ENCODE measurements at regions not wholly inside any gene's neighbourhood (a gene's known extent, or its start where the extent isn't known, plus 50 kb on each side); places are given as distances from the start of the nearest gene placed in this dataset.
"Not testable (repeated sequence)": the region's sequence is repeated elsewhere in the genome, so short reads cannot be mapped to it uniquely, and the experiment has no call there.

DNA sequence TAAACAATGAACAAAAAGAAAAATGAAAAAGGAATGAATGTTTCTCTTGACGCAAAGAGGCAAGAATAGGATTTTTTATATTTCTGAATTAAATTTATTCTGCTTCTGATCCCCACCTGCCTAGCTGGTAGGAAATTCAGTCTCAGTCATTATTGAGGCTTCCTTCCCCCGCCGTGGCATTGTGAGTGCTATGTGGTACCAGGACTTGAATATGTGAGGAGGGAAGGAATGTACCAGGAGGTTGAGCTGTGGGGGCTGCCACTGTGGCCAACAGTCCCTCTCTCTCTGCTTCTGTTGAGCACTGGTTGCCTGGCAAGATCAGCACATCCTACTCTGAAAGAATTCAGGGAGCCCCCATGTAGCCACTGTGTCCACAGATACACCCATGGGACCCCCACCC, 368.1 kb upstream of the JARID2 start:
- no peak for DNase-seq

DNA sequence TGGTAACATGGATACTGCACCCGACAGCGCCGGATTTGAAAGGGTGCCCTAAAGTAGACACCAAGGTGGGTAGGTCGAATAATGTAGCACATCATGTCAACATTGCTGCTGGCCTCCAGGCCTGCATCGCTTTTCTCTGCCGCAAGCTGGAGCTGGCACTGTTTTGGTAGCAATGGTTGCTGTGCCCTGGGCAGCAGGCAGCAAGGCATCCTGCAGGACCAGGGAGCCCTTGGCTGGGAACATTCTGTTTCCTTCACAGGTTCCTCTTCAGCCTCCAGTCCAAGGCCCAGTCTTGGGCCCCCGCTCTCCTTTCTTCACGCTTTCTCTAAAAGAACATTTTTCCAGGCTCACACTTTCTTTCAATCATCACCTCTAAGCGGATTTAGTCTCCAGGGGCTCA, 365.8 kb upstream of the JARID2 start:
- no peak for DNase-seq

- no peak for DNase-seq
These were observed 365.2 kb upstream of the JARID2 start for GRCh38 chr6:14880677-14881076.

DNA sequence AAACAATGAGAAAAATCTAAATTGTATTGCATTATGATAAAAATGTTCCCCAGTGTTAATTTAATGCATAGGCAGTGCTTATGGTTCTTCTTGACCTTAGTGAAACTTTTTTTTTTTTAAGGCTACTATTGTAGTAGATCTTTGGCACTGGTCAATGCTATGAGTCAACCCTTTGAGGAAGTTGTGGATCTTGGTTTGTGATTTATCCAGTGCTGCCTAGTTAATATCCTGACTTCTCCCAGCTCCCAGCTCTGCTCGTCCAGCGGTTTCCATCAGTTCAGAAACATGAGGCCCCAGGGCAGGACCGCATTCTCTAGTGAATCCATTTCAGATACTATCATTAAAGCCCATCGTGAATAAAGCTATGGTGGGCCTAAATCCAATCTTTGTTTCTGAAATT, 364.5 kb upstream of the JARID2 start:
- no peak for DNase-seq

DNA sequence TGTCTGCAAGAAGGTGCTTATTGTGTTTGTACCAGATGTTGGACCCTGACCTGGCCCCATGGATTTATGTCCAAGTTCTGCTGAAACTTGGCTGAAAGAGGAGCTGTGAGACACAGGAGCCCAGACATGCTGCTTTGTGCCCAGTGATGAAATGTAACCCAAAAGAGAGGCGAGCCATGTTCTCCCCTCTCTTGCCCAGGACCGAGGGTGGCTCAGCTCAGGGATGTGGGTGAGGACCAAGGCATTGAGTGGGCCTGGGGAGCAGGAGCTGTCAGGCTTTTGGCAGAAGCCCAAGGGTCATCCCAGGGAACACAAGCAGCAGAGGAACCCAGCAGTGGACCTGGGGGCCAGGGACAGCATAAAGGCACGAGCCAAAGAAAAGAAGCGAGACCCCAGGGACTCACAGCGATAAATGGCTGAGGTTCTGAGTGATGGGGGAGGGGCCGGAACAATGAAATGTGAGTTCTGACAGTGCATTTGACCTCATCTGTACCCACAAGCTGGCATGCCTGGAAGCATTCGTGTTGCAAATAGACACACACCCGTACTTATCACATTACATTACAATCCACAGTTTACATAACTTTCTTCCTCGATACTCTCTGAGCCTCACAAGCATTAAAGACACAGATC, 363.4 kb upstream of the JARID2 start:
- DNase-seq, result no peak

DNA sequence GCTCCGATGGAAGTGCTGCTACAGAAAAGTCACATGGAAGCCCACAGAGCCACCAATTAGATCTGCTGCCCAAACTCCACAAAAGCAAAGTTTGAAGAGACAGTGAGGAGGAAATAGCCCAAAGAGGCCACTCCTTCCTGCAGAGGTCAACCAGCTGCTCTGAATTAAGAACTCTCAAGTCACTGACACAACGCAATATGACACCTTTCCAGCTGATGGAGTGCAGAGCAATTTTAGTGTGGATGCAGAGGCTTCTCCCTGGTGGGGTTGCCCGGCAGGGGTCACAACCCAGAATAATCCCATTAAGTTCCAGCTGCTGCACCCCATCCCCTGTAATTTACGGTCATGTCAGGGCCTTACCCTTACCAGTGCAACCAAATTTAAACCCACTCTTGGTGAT, 361.9 kb upstream of the JARID2 start:
- peak; percentile 29 to 43 for DNase-seq

DNA sequence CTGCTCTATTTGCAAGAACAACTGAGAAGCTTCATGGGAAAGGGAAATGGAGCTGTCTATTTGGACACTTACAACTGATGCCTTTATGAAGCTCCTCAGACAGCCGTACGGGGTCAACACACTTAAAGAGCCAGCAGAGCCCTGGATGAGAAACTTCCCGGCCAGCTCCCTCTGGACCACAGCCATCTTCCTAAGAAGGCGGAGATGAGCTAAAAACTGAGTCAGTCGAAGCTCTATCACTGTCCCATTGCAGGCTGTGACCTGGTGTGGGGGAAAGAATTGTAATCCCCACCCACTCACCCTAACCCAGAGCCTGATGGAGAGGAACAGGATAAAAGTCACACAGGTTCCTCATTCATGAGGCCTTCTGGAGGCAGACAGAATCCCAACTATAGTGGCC, 360.4 kb upstream of the JARID2 start:
- no peak for DNase-seq

- no peak for DNase-seq
These were observed 358.7 kb upstream of the JARID2 start for GRCh38 chr6:14887181-14887580.

GRCh38 chr6:14887986-14888574, 357.8 kb upstream of the JARID2 start:
- no peak for DNase-seq

- no peak for DNase-seq
These were observed 357.3 kb upstream of the JARID2 start for GRCh38 chr6:14888575-14889000.

- no peak for DNase-seq
These were observed 356.7 kb upstream of the JARID2 start for GRCh38 chr6:14889188-14889587.

DNA sequence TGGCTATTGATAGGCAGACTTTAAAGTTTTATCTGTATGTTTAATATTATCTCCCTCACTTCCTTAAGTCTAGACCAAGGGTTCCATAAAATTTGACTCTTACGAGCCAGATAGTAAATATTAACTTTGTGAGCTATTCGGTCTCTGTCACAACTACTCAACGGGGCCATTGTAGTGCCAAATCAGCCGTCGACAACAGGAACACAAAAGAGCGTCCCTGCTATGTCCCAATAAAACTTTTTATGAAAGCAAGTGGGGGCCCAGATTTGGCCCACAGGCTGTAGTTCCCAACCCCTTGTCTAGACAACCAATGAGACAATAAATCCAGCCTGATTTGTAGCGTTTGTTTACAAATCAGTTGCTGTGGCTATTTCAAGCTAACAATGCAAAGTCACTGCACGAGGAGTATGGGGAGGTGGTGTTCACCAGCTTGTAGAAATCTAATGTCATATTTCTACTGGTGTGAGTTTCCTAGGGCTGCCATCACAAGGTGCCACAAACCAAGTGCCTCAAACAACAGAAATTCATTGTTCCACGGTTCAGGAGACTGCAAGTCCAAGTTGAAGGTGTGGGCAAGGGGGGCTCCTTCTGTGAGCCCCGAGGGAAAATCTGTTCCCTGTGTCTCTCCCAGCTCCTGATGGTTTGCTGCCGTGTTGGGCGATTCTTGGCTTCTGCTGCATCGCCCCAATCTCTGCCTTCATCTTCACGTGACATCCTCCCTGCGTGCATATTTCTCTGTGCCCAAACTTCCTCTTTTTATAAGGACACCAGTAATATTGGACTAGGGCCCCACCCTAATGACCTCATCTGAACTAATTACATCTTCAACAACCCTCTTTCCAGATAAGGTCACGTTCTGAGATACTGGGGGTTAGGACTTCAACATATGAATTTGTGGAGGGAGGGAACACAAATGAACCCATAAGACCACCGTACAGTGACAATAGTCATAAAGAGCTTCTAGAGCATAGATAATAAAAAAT, 356.0 kb upstream of the JARID2 start:
- peak; percentile 13 to 16 for DNase-seq

DNA sequence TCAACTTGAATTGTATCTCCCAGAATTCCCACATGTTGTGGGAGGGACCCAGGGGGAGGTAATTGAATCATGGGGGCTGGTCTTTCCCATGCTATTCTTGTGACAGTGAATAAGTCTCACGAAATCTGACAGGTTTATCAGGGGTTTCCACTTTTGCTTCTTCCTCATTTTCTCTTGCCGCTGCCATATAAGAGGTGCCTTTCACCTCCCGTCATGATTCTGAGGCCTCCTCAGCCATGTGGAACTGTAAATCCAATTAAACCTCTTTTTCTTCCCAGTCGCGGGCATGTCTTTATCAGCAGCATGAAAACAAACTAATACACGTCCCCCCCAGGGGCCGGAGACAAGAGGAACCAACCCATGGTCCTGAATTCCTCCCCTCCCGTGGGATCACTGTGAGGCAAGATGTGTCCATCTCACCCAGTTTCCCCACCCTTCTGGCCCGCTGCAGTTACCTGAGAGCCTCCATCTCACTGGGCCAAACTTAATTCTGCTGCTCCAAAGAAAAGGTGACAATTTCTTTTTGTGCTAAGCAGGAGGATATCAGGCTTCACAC, 354.0 kb upstream of the JARID2 start:
- DNase-seq, result not testable (repeated sequence)

GRCh38 chr6:14894105-14894504, 351.8 kb upstream of the JARID2 start:
- no peak for DNase-seq

DNA sequence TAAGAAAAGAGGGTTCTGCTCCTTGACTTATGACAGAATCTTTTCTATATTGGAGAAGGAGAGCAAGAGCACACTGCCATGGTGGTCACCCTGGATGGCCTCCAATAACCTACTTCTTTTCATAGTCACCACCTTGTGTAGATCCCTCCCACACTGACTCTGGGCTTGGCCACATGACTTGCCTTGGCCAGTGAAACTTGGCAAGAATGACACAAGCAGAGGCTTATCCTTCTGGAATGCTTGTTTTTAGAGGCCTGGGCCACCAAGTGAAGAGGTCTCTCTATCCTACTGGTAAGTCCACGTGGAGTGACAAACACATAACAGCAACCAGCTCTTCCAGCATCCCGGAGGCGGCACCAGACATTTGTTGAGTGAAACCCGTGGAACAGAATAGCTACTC, 349.4 kb upstream of the JARID2 start:
- DNase-seq, result no peak

- DNase-seq, result peak; percentile 87 to 89
These were observed 348.0 kb upstream of the JARID2 start for GRCh38 chr6:14897831-14898230.

DNA sequence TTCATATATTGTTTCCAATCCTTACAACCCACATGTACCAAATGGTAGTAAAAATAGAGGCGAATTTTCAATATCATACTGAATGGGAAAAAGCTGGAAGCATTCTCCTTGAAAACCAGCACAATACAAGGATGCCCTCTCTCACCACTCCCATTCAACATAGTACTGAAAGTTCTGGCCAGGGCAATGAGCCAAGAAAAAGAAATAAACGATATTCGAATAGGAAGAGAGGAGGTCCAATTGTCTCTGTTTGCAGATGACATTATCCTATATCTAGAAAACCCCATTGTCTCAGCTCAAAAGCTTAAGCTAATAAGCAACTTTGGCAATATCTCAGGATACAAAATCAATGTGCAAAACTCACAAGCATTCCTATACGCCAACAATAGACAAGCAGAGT, 346.4 kb upstream of the JARID2 start:
- DNase-seq, result not testable (repeated sequence)

DNA sequence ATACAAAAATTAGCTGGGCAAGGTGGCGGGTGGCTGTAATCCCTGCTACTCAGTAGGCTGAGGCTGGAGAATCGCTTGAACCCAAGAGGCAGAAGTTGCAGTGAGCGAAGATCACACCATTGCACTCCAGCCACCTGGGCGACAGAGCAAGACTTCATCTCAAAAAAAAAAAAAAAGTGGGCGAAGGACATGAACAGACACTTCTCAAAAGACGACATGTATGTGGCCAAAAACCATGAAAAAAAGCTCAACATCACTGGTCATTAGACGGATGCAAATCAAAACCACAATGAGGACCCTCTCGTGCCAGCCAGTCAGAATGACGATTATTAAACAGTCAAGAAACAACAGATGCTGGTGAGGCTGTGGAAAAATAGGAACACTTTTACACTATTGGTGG, 344.9 kb upstream of the JARID2 start:
- DNase-seq, result no peak

DNA sequence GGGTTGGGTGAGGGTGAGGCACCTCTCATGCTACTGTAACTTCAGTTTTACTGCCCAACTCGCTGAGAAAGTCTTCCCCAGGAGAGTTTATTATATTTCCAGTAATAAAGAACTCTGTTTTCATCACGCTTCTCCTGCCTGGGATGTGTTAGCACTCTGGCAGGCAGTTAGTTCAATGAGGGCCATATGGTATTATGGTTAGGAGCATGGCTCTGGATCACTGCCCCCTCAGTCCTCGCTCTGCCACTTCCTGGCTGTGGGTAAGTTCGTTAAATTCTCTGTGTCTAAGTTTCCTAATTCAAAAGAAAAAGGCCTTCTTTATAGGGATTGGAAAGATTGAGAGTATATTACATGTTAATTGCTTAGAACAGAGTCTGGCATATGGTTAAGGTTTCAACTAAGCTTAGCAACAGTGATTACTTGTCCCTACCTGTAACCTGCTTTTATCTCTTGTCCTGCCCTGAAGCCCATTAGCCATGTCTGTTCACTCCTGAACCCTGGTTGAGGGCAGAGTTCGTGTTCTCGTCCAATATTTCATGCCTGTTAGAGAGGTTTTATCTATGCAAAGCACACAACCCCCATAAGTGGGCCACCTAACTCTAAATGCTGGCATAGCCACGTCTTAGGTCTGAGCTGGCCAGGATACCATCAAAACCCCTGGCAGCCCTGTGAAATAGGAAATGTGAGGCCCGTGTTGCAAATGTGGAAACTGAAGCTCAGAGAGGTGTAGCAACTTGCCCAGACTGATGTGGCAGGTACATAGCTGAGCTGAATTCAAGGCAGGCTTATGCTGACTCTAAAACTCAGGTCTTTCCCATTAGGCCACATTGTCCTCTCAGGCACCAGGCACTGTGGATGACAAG, 342.5 kb upstream of the JARID2 start:
- peak; percentile 74 to 82 for DNase-seq

DNA sequence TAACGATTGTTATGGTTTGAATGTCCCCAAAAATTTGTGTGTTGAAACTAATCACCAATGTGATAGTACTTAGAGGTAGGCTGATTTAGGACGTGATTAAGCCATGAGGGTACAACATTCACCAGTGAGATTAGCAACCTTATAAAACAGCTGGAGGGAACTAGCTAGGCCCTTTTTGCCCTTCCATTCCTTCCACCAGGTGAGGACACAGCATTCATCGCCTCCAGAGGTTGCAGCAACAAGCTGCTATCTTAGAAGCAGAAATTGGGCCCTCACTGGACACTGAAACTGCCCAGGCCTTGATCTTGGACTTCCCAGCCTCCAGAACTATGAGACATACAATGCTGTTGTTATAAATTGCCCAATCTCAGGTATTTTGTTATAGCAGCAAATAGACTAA, 340.7 kb upstream of the JARID2 start:
- no peak for DNase-seq

GRCh38 chr6:14906621-14907020, 339.2 kb upstream of the JARID2 start:
- no peak for DNase-seq

Data from Kasumi-1 (cell line).